ENCODE measurements at regions not wholly inside any gene's neighbourhood (a gene's known extent, or its start where the extent isn't known, plus 50 kb on each side); places are given as distances from the start of the nearest gene placed in this dataset.
"Not testable (repeated sequence)": the region's sequence is repeated elsewhere in the genome, so short reads cannot be mapped to it uniquely, and the experiment has no call there.

DNA sequence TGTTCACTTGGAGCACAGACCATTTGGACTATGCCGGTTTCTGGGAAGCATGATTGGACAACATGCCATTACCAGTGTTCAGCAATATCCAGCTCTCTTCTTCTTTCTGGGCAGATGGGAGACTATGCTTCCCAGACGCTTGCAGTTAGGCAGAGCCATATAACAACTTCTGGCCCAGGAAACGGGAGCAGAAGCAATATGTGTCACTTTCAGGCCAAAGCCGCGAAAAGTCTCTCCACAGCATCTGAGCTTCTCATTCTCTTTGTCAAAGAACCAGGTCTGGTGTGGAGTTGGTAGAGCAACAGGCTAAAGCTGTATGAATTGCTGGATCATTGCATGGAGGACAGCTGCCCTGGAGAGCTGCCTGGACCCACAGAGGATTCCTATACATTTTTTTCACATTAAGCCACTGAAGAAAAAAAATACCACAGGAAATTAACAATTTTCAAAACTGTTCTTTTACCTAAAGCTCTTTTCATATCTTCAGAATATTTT is 131.4 kb upstream of the FRG1 start:
- no peaks in the 10 kb centered on the region for H3K9me2 ChIP-seq (replicated peaks; ENCODE audit: low read length)
- no peak overlapping the region for H3K4me3 ChIP-seq (ENCODE audit: low read length)
- no peaks in the 10 kb centered on the region for H3K9me3 ChIP-seq (ENCODE audit: low read length)
- H3K4me1 ChIP-seq (ENCODE audit: insufficient read depth, low read length): no peaks in the 10 kb centered on the region
- intact Hi-C loops (cut with micrococcal nuclease): no loop called here
- no peak for TF ChIP-seq EZH2phosphoT487 (IDR thresholded peaks at IDR 0.05; ENCODE audit: borderline replicate concordance, low read length)
- TF ChIP-seq, protein P1, sequence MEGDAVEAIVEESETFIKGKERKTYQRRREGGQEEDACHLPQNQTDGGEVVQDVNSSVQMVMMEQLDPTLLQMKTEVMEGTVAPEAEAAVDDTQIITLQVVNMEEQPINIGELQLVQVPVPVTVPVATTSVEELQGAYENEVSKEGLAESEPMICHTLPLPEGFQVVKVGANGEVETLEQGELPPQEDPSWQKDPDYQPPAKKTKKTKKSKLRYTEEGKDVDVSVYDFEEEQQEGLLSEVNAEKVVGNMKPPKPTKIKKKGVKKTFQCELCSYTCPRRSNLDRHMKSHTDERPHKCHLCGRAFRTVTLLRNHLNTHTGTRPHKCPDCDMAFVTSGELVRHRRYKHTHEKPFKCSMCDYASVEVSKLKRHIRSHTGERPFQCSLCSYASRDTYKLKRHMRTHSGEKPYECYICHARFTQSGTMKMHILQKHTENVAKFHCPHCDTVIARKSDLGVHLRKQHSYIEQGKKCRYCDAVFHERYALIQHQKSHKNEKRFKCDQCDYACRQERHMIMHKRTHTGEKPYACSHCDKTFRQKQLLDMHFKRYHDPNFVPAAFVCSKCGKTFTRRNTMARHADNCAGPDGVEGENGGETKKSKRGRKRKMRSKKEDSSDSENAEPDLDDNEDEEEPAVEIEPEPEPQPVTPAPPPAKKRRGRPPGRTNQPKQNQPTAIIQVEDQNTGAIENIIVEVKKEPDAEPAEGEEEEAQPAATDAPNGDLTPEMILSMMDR (conservative IDR thresholded peaks at IDR 0.05; ENCODE audit: low read depth, low read length): no peak
- no peak for TF ChIP-seq EZH2 (IDR thresholded peaks at IDR 0.05; ENCODE audit: low read length, unreplicated experiment)
- peaks cover 4% of the 10 kb centered on the region; the same call in 1 of the 2 replicates for H3K27me3 ChIP-seq (ENCODE audit: low read length)
- CTCF ChIA-PET: no interaction called here
- BruUV-seq (replicated peaks): no TSS peak
- no peak overlapping the region for H3K9ac ChIP-seq (ENCODE audit: low read length)
- ATAC-seq (no peak), DNase-seq (no peak)
- H4K20me1 ChIP-seq (ENCODE audit: low read length): no peaks in the 10 kb centered on the region
- H3K79me2 ChIP-seq (ENCODE audit: low read length): no peaks in the 10 kb centered on the region
- H3K27ac ChIP-seq (ENCODE audit: low read length): no peak overlapping the region
- H3K4me2 ChIP-seq (ENCODE audit: low read length): no peak overlapping the region
- no peaks in the 10 kb centered on the region for H3F3A ChIP-seq (ENCODE audit: low read length, unreplicated experiment)
- POLR2A ChIA-PET (ENCODE audit: unreplicated experiment): no interaction called here
- no peak overlapping the region for H2AFZ ChIP-seq (ENCODE audit: low read length)
- no peaks in the 10 kb centered on the region for H3K36me3 ChIP-seq (ENCODE audit: low read depth, low read length)

DNA sequence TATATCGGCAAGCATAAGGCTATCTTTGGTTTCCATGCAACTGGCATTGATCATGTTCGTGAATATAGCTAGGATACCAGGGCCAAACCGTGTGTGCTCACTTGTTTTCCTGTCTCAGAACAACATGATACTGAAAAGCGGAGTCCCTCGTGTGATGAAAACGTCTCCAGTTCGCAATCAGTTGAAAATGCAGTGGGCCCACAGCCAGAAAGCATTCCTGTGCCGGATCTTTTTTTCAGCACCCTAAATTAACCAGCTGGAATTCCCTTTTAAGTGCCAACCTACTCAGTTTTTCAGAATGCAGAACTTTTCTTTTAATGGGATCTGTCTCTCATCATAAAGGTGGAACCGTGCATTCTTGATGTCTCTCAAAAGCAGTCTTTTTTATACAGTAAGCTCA is 130.8 kb upstream of the FRG1 start:
- ChIA-PET CTCF (no interaction called here), POLR2A (ENCODE audit: unreplicated experiment) (no interaction called here)
- Histone ChIP-seq H3K4me3 (ENCODE audit: low read length) (no peak overlapping the region), H3K4me1 (ENCODE audit: insufficient read depth, low read length) (no peaks in the 10 kb centered on the region), H3K27me3 (ENCODE audit: low read length) (peaks cover under 1% of the 10 kb centered on the region; the same call in 1 of the 2 replicates), H3F3A (ENCODE audit: low read length, unreplicated experiment) (no peaks in the 10 kb centered on the region), H3K9me3 (ENCODE audit: low read length) (no peaks in the 10 kb centered on the region), H4K20me1 (ENCODE audit: low read length) (no peaks in the 10 kb centered on the region), H3K9me2 (replicated peaks; ENCODE audit: low read length) (no peaks in the 10 kb centered on the region), H2AFZ (ENCODE audit: low read length) (no peak overlapping the region), H3K27ac (ENCODE audit: low read length) (no peak overlapping the region), H3K9ac (ENCODE audit: low read length) (no peak overlapping the region), H3K4me2 (ENCODE audit: low read length) (no peak overlapping the region), H3K79me2 (ENCODE audit: low read length) (no peaks in the 10 kb centered on the region), H3K36me3 (ENCODE audit: low read depth, low read length) (no peaks in the 10 kb centered on the region)
- intact Hi-C loops (cut with micrococcal nuclease): no loop called here
- TF ChIP-seq EZH2 (IDR thresholded peaks at IDR 0.05; ENCODE audit: low read length, unreplicated experiment) (no peak), EZH2phosphoT487 (IDR thresholded peaks at IDR 0.05; ENCODE audit: borderline replicate concordance, low read length) (no peak)
- TF ChIP-seq, protein P1 (conservative IDR thresholded peaks at IDR 0.05; ENCODE audit: low read depth, low read length): no peak
- DNase-seq: no peak
- ATAC-seq: no peak
- no TSS peak for BruUV-seq (replicated peaks)

DNA sequence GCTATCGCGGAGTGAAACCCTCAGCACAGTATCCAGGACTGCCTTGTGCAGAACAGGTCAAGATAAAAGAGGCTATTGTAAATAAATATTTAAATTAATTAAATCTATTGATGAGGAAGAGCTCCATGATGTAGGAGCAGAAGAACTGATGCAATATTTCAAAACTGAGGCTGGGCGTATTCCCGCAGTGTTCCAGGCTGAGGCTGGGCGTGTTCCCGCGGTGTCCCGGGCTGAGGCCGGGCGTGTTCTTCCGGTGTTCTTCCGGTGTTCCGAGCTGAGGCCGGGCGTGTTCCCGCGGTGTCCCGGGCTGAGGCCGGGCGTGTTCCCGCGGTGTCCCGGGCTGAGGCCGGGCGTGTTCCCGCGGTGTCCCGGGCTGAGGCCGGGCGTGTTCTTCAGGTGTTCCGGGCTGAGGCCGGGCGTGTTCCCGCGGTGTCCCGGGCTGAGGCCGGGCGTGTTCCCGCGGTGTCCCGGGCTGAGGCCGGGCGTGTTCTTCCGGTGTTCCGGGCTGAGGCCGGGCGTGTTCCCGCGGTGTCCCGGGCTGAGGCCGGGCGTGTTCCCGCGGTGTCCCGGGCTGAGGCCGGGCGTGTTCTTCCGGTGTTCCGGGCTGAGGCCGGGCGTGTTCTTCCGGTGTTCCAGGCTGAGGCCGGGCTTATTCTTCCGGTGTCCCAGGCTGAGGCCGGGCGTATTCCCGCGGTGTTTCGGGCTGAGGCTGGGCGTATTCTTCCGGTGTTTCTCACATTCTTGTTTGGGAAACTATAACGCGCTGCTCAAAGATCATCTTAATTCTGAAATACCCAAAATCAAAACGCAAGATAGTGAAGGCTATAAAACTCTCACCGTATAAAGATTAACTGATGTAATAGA is 130.1 kb upstream of the FRG1 start:
- intact Hi-C loops (cut with micrococcal nuclease); ATAC-seq; H3K9me3 ChIP-seq (ENCODE audit: low read length); H3K4me3 ChIP-seq (ENCODE audit: low read length); H3K27me3 ChIP-seq (ENCODE audit: low read length); H3K79me2 ChIP-seq (ENCODE audit: low read length); H3F3A ChIP-seq (ENCODE audit: low read length, unreplicated experiment); H3K4me1 ChIP-seq (ENCODE audit: insufficient read depth, low read length); H3K36me3 ChIP-seq (ENCODE audit: low read depth, low read length); POLR2A ChIA-PET (ENCODE audit: unreplicated experiment); BruUV-seq (replicated peaks); H2AFZ ChIP-seq (ENCODE audit: low read length); CTCF ChIA-PET; H4K20me1 ChIP-seq (ENCODE audit: low read length); H3K4me2 ChIP-seq (ENCODE audit: low read length); DNase-seq; H3K27ac ChIP-seq (ENCODE audit: low read length); H3K9ac ChIP-seq (ENCODE audit: low read length); H3K9me2 ChIP-seq (replicated peaks; ENCODE audit: low read length): not testable (repeated sequence)

Measured in PC-3 (cell line).